ENCODE measurements at regions not wholly inside any gene's neighbourhood (a gene's known extent, or its start where the extent isn't known, plus 50 kb on each side); places are given as distances from the start of the nearest gene placed in this dataset.

DNA sequence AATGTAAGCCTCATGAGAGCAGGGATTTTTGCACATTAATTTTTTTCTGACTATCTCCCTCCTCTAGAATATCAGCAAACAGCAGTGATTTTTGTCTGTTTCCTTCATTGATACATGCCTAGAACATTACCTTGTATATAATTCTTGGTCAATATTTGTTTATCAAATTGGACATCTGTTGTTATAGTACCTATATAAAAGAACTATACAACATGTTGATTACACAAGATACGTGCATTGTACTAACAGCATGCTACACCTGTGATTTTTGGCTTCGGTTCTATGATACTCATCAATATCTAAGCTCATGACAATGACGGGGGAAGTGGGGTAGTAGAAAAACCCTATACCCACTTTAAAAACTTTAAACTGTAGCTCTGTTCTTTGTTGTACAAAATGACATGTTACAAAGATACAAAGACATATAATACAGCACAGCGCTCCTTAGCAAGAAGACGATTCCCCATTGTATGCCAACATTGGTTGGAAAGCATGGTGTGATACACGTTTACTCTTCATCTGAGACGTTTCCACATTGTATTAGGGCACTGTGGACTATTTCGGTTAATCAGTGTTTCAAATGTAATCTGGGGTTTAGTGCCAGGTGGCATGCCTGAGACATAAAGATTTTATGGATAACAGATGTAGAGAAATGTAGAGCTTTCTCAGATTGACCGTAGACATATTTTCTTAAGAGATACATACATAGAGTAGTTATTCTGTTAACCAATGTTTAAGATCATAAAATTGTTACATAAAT lies 70.5 kb upstream of the FOXP2 start:
- Histone ChIP-seq H3K4me2 (replicated peaks; ENCODE audit: extremely low read depth, low read length, poor library complexity, severe bottlenecking) (no peak overlapping the region), H4K20me1 (ENCODE audit: insufficient read depth, low read length) (no peaks in the 10 kb centered on the region), H3K9me3 (replicated peaks in 1 of 2; ENCODE audit: control insufficient read depth in 1 of 2, insufficient read depth in 1 of 2, low read length in 2 of 2) (no peaks in the 10 kb centered on the region), H3K9ac (ENCODE audit: insufficient read depth, low read length, poor library complexity, severe bottlenecking) (no peak overlapping the region), H3K4me3 (replicated peaks in 1 of 3; ENCODE audit: low read depth in 2 of 3, low read length in 3 of 3) (no peak overlapping the region), H3K27ac (ENCODE audit: low read depth in 1 of 2, low read length in 2 of 2) (no peak overlapping the region), H3K79me2 (ENCODE audit: insufficient read depth, low read length) (no peaks in the 10 kb centered on the region), H3K4me1 (ENCODE audit: control insufficient read depth in 1 of 2, insufficient read depth in 2 of 2, low read length in 2 of 2) (no peaks in the 10 kb centered on the region), H3K36me3 (replicated peaks in 1 of 2; ENCODE audit: control insufficient read depth in 1 of 2, insufficient read depth in 2 of 2, low read length in 2 of 2) (no peaks in the 10 kb centered on the region), H3K27me3 (ENCODE audit: control insufficient read depth in 2 of 2, insufficient read depth in 2 of 2, low read length in 2 of 2) (no peaks in the 10 kb centered on the region), H2AFZ (ENCODE audit: insufficient read depth, low read depth, low read length, poor library complexity, severe bottlenecking) (no peak overlapping the region)
- no peaks in the 10 kb centered on the region for H3K36me3 Mint-ChIP-seq
- no peak overlapping the region for H3K27ac Mint-ChIP-seq
- H3K27me3 Mint-ChIP-seq (ENCODE audit: low read depth in 3 of 3) = no peaks in the 10 kb centered on the region
- no peaks in the 10 kb centered on the region for H3K9me3 Mint-ChIP-seq
- DNase-seq = no peak
- 90% methylated on average over 3 of the region's 9 CpGs for WGBS (ENCODE audit: insufficient coverage)
- no peak overlapping the region for H3K4me3 Mint-ChIP-seq
- intact Hi-C loops (cut with micrococcal nuclease) = no loop called here
- TF ChIP-seq, protein P1, sequence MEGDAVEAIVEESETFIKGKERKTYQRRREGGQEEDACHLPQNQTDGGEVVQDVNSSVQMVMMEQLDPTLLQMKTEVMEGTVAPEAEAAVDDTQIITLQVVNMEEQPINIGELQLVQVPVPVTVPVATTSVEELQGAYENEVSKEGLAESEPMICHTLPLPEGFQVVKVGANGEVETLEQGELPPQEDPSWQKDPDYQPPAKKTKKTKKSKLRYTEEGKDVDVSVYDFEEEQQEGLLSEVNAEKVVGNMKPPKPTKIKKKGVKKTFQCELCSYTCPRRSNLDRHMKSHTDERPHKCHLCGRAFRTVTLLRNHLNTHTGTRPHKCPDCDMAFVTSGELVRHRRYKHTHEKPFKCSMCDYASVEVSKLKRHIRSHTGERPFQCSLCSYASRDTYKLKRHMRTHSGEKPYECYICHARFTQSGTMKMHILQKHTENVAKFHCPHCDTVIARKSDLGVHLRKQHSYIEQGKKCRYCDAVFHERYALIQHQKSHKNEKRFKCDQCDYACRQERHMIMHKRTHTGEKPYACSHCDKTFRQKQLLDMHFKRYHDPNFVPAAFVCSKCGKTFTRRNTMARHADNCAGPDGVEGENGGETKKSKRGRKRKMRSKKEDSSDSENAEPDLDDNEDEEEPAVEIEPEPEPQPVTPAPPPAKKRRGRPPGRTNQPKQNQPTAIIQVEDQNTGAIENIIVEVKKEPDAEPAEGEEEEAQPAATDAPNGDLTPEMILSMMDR (IDR thresholded peaks at IDR 0.05) = no peak
- H3K4me1 Mint-ChIP-seq = no peaks in the 10 kb centered on the region

DNA sequence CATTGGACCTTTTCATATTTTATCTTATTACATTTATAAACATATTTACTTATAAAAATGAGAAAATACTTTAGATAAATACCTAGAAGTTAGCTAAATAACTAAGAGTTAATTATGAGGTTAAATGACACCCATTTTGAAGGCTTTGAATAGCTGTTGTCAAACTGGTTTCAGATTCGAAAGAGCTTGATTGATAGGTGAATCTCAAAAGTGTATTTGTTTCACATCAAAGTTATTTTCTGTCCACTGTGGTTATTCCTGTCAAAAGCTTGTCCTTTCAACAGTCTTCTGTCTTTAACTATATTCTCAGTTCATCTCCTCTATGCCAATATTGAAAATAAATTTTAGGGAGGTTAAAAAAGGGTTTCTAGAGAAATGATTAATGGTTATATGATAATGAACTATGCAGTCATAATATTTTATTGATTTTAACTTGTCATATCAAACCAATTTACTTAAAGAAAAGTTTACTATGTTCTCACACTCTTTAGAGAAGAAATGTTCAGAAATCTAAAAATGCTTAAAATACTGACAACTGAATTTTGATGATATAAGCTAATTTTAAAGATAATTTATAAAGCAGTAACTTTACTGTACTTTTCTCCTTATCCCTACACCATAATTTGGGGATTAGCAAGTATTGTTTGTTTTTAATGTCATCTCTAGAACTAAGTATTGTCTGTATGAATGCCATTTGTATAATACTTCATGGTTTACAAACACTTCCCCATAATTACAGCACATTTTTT lies 72.0 kb upstream of the FOXP2 start:
- no CpG with 5 or more reads among the region's 1 CpG for WGBS (ENCODE audit: insufficient coverage)
- no peaks in the 10 kb centered on the region for H3K36me3 Mint-ChIP-seq
- no peak overlapping the region for H3K4me2 ChIP-seq (replicated peaks; ENCODE audit: extremely low read depth, low read length, poor library complexity, severe bottlenecking)

More for the DNA sequence above, 72.0 kb upstream of the FOXP2 start:
- H3K27ac Mint-ChIP-seq = no peak overlapping the region
- Histone ChIP-seq H3K9me3 (replicated peaks in 1 of 2; ENCODE audit: control insufficient read depth in 1 of 2, insufficient read depth in 1 of 2, low read length in 2 of 2) (no peaks in the 10 kb centered on the region), H3K79me2 (ENCODE audit: insufficient read depth, low read length) (no peaks in the 10 kb centered on the region), H4K20me1 (ENCODE audit: insufficient read depth, low read length) (no peaks in the 10 kb centered on the region), H3K4me1 (ENCODE audit: control insufficient read depth in 1 of 2, insufficient read depth in 2 of 2, low read length in 2 of 2) (no peaks in the 10 kb centered on the region), H3K9ac (ENCODE audit: insufficient read depth, low read length, poor library complexity, severe bottlenecking) (no peak overlapping the region), H3K36me3 (replicated peaks in 1 of 2; ENCODE audit: control insufficient read depth in 1 of 2, insufficient read depth in 2 of 2, low read length in 2 of 2) (no peaks in the 10 kb centered on the region), H3K27me3 (ENCODE audit: control insufficient read depth in 2 of 2, insufficient read depth in 2 of 2, low read length in 2 of 2) (no peaks in the 10 kb centered on the region), H3K27ac (ENCODE audit: low read depth in 1 of 2, low read length in 2 of 2) (no peak overlapping the region), H3K4me3 (replicated peaks in 1 of 3; ENCODE audit: low read depth in 2 of 3, low read length in 3 of 3) (no peak overlapping the region), H2AFZ (ENCODE audit: insufficient read depth, low read depth, low read length, poor library complexity, severe bottlenecking) (no peak overlapping the region)
- TF ChIP-seq, protein P1 (IDR thresholded peaks at IDR 0.05) = no peak
- intact Hi-C loops (cut with micrococcal nuclease) = no loop called here
- no peak for DNase-seq
- H3K9me3 Mint-ChIP-seq = no peaks in the 10 kb centered on the region
- no peaks in the 10 kb centered on the region for H3K4me1 Mint-ChIP-seq
- H3K27me3 Mint-ChIP-seq (ENCODE audit: low read depth in 3 of 3) = no peaks in the 10 kb centered on the region
- H3K4me3 Mint-ChIP-seq = no peak overlapping the region
